ENCODE measurements at regions not wholly inside any gene's neighbourhood (a gene's known extent, or its start where the extent isn't known, plus 50 kb on each side); places are given as distances from the start of the nearest gene placed in this dataset.

DNA sequence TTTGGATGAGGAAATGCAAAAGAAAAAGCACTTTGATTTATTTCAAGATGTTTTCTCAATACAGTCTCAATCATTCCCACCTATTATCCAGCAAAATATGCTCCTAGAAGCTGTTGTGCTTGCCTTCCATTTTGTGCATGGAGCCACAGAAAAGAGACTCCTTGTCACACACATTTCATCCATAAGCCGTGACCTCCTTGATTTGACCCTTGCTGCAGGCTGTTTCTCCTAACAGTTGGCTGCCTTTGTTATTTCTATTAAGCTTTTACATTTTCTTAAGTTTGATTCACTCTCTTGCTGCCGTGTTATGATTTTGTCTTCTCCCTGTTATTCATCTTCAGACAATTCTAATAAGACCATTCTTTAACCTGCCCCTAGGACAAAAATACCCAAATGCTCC is 124.2 kb upstream of the PLAAT1 start:
- no peak for DNase-seq (ENCODE audit: low read depth)
- TF ChIP-seq CTCF (conservative IDR thresholded peaks at IDR 0.05; ENCODE audit: control insufficient read depth, insufficient read depth, low read depth, low read length) = no peak
- H3K4me3 ChIP-seq (ENCODE audit: control insufficient read depth, low read depth, low read length) = no peak overlapping the region

- DNase-seq (ENCODE audit: low read depth) = no peak
- TF ChIP-seq CTCF (conservative IDR thresholded peaks at IDR 0.05; ENCODE audit: control insufficient read depth, insufficient read depth, low read depth, low read length) = no peak
- H3K4me3 ChIP-seq (ENCODE audit: control insufficient read depth, low read depth, low read length) = no peak overlapping the region
These were observed 122.1 kb upstream of the PLAAT1 start for GRCh38 chr3:193118907-193119306.

GRCh38 chr3:193119926-193120325 is 121.1 kb upstream of the PLAAT1 start:
- DNase-seq (ENCODE audit: low read depth) = no peak
- TF ChIP-seq CTCF (conservative IDR thresholded peaks at IDR 0.05; ENCODE audit: control insufficient read depth, insufficient read depth, low read depth, low read length) = no peak
- no peak overlapping the region for H3K4me3 ChIP-seq (ENCODE audit: control insufficient read depth, low read depth, low read length)

GRCh38 chr3:193124861-193125260 is 116.2 kb upstream of the PLAAT1 start:
- H3K4me3 ChIP-seq (ENCODE audit: control insufficient read depth, low read depth, low read length) = no peak overlapping the region
- TF ChIP-seq CTCF (conservative IDR thresholded peaks at IDR 0.05; ENCODE audit: control insufficient read depth, insufficient read depth, low read depth, low read length) = no peak
- DNase-seq (ENCODE audit: low read depth) = no peak

DNA sequence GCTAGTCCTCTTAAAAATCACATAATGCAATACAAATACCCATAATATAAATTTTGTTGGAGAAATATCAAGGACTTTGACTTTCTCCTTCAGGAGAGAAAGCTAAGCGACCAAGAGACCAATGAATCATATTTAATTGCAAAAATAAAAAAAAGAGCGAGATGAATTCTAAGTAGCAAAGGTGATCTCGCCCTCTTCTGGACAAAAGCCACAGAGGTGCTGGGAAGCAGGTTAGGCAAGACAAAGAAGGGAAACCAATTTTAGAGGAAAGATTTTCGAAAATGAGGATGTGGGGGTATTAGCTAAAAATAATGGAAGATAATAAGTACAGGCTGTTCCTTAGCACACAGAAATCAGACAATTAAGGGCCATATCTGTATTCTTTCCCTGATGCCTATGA is 111.4 kb upstream of the PLAAT1 start:
- no peak for DNase-seq (ENCODE audit: low read depth)
- no peak for TF ChIP-seq CTCF (conservative IDR thresholded peaks at IDR 0.05; ENCODE audit: control insufficient read depth, insufficient read depth, low read depth, low read length)
- H3K4me3 ChIP-seq (ENCODE audit: control insufficient read depth, low read depth, low read length) = no peak overlapping the region

DNA sequence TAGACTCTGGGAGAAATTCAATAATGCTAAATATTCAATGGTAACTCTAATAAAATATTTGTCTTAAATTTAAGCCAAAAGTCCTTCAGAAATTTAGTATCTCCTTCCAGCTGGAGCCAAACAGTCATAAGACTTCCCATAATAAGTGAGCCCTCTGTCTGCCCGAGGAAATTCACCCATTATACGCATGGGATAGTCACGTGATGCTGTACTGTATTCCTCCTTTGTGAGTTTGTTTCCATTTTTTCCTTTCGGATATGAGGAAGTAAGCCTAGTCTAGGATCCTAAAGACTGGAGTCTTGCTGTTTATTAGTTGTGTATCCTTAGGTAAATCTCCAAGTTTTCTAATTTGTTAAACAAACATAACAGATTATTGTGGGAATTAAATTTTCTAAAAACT is 110.4 kb upstream of the PLAAT1 start:
- DNase-seq (ENCODE audit: low read depth) = no peak
- no peak overlapping the region for H3K4me3 ChIP-seq (ENCODE audit: control insufficient read depth, low read depth, low read length)
- no peak for TF ChIP-seq CTCF (conservative IDR thresholded peaks at IDR 0.05; ENCODE audit: control insufficient read depth, insufficient read depth, low read depth, low read length)

DNA sequence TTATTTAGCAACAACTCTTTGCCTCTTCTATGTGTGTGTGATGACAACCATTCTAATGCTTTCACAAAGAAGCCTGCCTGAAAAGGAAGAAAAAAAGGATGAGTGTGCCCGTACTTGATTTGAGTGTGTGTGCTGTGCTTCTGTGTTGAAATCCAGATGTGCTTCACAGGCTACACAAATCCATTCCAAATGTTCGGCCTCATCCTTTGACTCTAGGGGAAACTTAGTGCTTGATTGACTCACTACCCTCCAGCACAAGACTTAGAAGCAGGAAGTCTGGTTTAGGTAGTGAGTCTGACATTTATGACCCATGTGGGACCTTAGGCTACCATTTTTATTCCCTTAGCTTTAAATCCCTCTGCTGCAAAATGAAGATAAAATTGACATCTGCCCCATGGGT is 108.8 kb upstream of the PLAAT1 start:
- DNase-seq (ENCODE audit: low read depth) = peak; percentile 77
- H3K4me3 ChIP-seq (ENCODE audit: control insufficient read depth, low read depth, low read length) = no peak overlapping the region
- no peak for TF ChIP-seq CTCF (conservative IDR thresholded peaks at IDR 0.05; ENCODE audit: control insufficient read depth, insufficient read depth, low read depth, low read length)
